ENCODE measurements at regions not wholly inside any gene's neighbourhood (a gene's known extent, or its start where the extent isn't known, plus 50 kb on each side); places are given as distances from the start of the nearest gene placed in this dataset.
"Not testable (repeated sequence)": the region's sequence is repeated elsewhere in the genome, so short reads cannot be mapped to it uniquely, and the experiment has no call there.

DNA sequence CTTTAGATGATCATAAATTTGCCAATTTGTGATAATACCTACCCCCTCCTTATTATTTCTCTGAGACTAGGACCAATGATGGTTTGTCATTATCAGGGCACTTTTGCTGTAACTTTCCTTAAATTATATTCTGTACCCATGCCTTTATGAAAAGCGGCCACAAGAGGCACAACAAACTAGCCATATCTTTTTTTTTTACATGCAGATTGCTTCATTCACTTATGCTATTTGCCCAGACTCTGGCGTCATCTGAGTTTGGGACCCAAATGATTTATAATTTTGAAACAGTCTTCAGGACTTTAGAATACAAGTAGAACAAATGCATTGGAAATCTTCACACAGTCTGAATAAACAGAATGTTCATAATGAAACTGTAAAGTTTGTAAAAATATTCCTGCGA is 408.1 kb downstream of the MAT2B start:
- Histone ChIP-seq H3K4me3 (ENCODE audit: low read length) (no peak overlapping the region), H3K27me3 (ENCODE audit: control insufficient read depth in 2 of 2, insufficient read depth in 2 of 2, low read length in 2 of 2) (no peaks in the 10 kb centered on the region), H3K4me1 (ENCODE audit: control insufficient read depth in 2 of 2, insufficient read depth in 2 of 2, low read length in 2 of 2) (no peaks in the 10 kb centered on the region), H3K27ac (ENCODE audit: low read depth, low read length) (no peak overlapping the region), H3K9me3 (ENCODE audit: control insufficient read depth in 2 of 3, low read length in 3 of 3) (no peaks in the 10 kb centered on the region), H3K36me3 (ENCODE audit: control insufficient read depth in 2 of 3, insufficient read depth in 3 of 3, low read length in 3 of 3) (no peaks in the 10 kb centered on the region)
- no peak for ATAC-seq
- no peak overlapping the region for H3K4me3 Mint-ChIP-seq
- POLR2A ChIA-PET, result no interaction called here
- no peak overlapping the region for H3K27ac Mint-ChIP-seq
- peaks cover 0 to 8% (median 0%) of the 10 kb centered on the region in 5 donors for H3K36me3 Mint-ChIP-seq
- CTCF ChIA-PET, result no interaction called here
- DNase-seq, result no peak
- H3K27me3 Mint-ChIP-seq, result peaks cover 0 to 4% (median 0%) of the 10 kb centered on the region in 5 donors
- intact Hi-C loops (cut with micrococcal nuclease), result no loop called here
- H3K4me1 Mint-ChIP-seq, result peaks cover 0 to 13% (median 4%) of the 10 kb centered on the region in 7 donors
- peaks cover 0 to 14% (median 5%) of the 10 kb centered on the region in 11 donors for H3K9me3 Mint-ChIP-seq

DNA sequence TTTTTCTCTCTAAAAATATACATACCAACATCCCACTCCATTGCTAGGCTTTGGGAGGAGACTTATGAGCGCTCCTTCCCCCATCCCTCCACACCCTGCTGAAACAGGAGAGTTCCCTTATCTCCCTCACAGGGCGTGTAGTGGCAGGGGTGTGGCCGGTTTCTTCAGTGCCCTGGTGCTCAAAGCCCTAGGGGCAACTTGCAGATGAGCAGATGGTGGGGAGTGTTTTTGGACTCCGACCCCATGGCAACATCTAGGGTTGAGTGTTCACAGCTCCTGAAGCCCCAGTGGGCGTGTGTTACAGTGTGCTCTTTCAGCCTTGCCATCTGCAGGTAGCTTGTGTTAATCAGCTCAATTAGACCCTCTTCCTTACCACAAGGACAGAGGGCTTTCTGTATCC is 409.5 kb downstream of the MAT2B start:
- Histone ChIP-seq H3K36me3 (ENCODE audit: control insufficient read depth in 2 of 3, insufficient read depth in 3 of 3, low read length in 3 of 3) (no peaks in the 10 kb centered on the region), H3K4me3 (ENCODE audit: low read length) (no peak overlapping the region), H3K4me1 (ENCODE audit: control insufficient read depth in 2 of 2, insufficient read depth in 2 of 2, low read length in 2 of 2) (no peaks in the 10 kb centered on the region), H3K27ac (ENCODE audit: low read depth, low read length) (no peak overlapping the region), H3K9me3 (ENCODE audit: control insufficient read depth in 2 of 3, low read length in 3 of 3) (no peaks in the 10 kb centered on the region), H3K27me3 (ENCODE audit: control insufficient read depth in 2 of 2, insufficient read depth in 2 of 2, low read length in 2 of 2) (no peaks in the 10 kb centered on the region)
- Mint-ChIP-seq H3K36me3 (peaks cover 0 to 8% (median 0%) of the 10 kb centered on the region in 5 donors), H3K27me3 (peaks cover 0 to 4% (median 0%) of the 10 kb centered on the region in 5 donors), H3K4me3 (no peak overlapping the region), H3K9me3 (peaks cover 0 to 16% (median 8%) of the 10 kb centered on the region in 11 donors), H3K27ac (no peak overlapping the region), H3K4me1 (peaks cover 0 to 13% (median 4%) of the 10 kb centered on the region in 7 donors)
- DNase-seq (no peak), ATAC-seq (peak; percentile 51)
- intact Hi-C loops (cut with micrococcal nuclease), result no loop called here
- ChIA-PET POLR2A (no interaction called here), CTCF (no interaction called here)

DNA sequence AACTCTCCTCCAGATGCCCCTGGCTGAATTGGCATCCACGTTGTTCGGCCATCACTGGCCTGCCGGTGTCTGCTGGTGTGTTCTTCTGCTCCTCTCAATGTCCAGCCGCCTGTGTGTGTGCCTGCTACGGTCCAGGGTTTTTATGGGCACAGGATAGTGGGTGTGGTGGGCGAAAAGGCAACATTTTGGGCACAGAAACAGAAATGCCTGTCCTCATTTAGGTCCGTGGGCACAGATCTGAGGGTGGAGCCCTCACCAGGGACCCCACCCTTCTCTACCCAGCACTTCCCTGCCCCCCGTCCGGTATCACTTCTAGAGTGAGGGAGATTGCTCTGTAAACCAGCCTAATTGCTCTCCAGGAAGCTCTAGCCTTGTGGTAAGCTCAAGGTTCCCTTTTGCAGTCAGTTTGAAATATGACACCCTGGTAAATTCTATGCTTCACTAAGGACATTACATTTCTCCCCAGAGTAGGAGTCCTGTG is 410.1 kb downstream of the MAT2B start:
- H3K27ac Mint-ChIP-seq, result no peak overlapping the region
- peaks cover 0 to 8% (median 0%) of the 10 kb centered on the region in 5 donors for H3K36me3 Mint-ChIP-seq
- H3K9me3 Mint-ChIP-seq, result peaks cover 0 to 16% (median 8%) of the 10 kb centered on the region in 11 donors
- H3K4me3 Mint-ChIP-seq, result no peak overlapping the region
- Histone ChIP-seq H3K27ac (ENCODE audit: low read depth, low read length) (no peak overlapping the region), H3K36me3 (ENCODE audit: control insufficient read depth in 2 of 3, insufficient read depth in 3 of 3, low read length in 3 of 3) (no peaks in the 10 kb centered on the region), H3K27me3 (ENCODE audit: control insufficient read depth in 2 of 2, insufficient read depth in 2 of 2, low read length in 2 of 2) (no peaks in the 10 kb centered on the region), H3K9me3 (ENCODE audit: control insufficient read depth in 2 of 3, low read length in 3 of 3) (no peaks in the 10 kb centered on the region), H3K4me1 (ENCODE audit: control insufficient read depth in 2 of 2, insufficient read depth in 2 of 2, low read length in 2 of 2) (no peaks in the 10 kb centered on the region), H3K4me3 (ENCODE audit: low read length) (no peak overlapping the region)
- intact Hi-C loops (cut with micrococcal nuclease), result no loop called here
- DNase-seq (no peak), ATAC-seq (peak; percentile 72)
- peaks cover 0 to 13% (median 4%) of the 10 kb centered on the region in 7 donors for H3K4me1 Mint-ChIP-seq
- H3K27me3 Mint-ChIP-seq, result peaks cover 0 to 4% (median 0%) of the 10 kb centered on the region in 5 donors
- POLR2A ChIA-PET, result no interaction called here
- CTCF ChIA-PET, result no interaction called here

DNA sequence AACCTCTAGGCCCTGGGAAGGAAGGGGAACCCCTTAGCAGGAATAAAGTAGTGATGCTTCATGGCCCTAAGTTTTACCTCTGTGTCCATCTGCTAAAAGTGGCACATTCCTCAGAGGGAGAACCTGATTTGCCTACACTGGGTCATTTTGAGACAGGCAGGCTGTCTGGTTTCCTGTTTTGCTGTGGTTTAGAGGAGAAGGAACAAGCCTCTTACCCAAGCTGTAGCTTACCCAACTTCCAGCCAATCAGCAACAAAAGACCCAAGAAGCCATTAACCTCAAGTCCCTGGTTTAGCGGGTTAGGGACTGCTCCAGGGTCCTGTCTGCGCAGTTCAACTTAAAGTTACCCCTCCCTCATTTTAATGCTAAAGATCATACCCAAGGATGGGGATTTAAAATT is 411.0 kb downstream of the MAT2B start:
- H3K36me3 Mint-ChIP-seq, result peaks cover 0 to 8% (median 0%) of the 10 kb centered on the region in 5 donors
- ChIA-PET CTCF (no interaction called here), POLR2A (no interaction called here)
- intact Hi-C loops (cut with micrococcal nuclease), result no loop called here
- no peaks in the 10 kb centered on the region for H3K27me3 ChIP-seq (ENCODE audit: control insufficient read depth in 2 of 2, insufficient read depth in 2 of 2, low read length in 2 of 2)
- peak overlapping the region in 1 of 9 donors; percentile 41 for H3K27ac Mint-ChIP-seq
- peaks cover 0 to 13% (median 4%) of the 10 kb centered on the region in 7 donors for H3K4me1 Mint-ChIP-seq
- peak overlapping the region in 1 of 10 donors; percentile 10 for H3K4me3 Mint-ChIP-seq
- no peaks in the 10 kb centered on the region for H3K4me1 ChIP-seq (ENCODE audit: control insufficient read depth in 2 of 2, insufficient read depth in 2 of 2, low read length in 2 of 2)
- no peaks in the 10 kb centered on the region for H3K36me3 ChIP-seq (ENCODE audit: control insufficient read depth in 2 of 3, insufficient read depth in 3 of 3, low read length in 3 of 3)
- peak; percentile 75 for ATAC-seq
- peaks cover 0 to 4% (median 0%) of the 10 kb centered on the region in 5 donors for H3K27me3 Mint-ChIP-seq
- peaks cover 0 to 16% (median 9%) of the 10 kb centered on the region in 11 donors for H3K9me3 Mint-ChIP-seq
- DNase-seq, result no peak
- H3K4me3 ChIP-seq (ENCODE audit: low read length), result no peak overlapping the region
- H3K27ac ChIP-seq (ENCODE audit: low read depth, low read length), result no peak overlapping the region
- H3K9me3 ChIP-seq (ENCODE audit: control insufficient read depth in 2 of 3, low read length in 3 of 3), result no peaks in the 10 kb centered on the region

DNA sequence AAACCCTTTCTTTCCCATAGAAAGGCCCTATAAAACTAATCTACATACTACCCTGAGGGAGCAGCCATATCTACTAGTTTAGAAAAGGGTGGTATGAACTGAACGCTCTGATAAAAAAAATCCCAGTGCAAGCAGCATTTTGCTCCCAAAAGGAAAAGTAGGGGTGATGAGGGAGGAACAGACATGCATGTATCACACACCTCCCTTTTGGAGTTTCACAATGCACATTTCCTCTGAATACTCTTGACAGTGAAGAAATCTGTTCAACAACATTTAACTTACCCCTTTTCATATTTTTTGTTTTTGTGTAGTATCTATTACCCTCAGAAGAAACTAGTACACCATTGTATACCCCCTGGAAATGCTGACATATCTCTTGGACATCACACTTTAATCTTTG is 411.4 kb downstream of the MAT2B start:
- DNase-seq, result no peak
- H3K27ac Mint-ChIP-seq, result no peak overlapping the region
- Histone ChIP-seq H3K27ac (ENCODE audit: low read depth, low read length) (no peak overlapping the region), H3K4me3 (ENCODE audit: low read length) (no peak overlapping the region), H3K27me3 (ENCODE audit: control insufficient read depth in 2 of 2, insufficient read depth in 2 of 2, low read length in 2 of 2) (no peaks in the 10 kb centered on the region), H3K9me3 (ENCODE audit: control insufficient read depth in 2 of 3, low read length in 3 of 3) (no peaks in the 10 kb centered on the region), H3K4me1 (ENCODE audit: control insufficient read depth in 2 of 2, insufficient read depth in 2 of 2, low read length in 2 of 2) (no peaks in the 10 kb centered on the region), H3K36me3 (ENCODE audit: control insufficient read depth in 2 of 3, insufficient read depth in 3 of 3, low read length in 3 of 3) (no peaks in the 10 kb centered on the region)
- POLR2A ChIA-PET, result no interaction called here
- H3K9me3 Mint-ChIP-seq, result peaks cover 0 to 17% (median 9%) of the 10 kb centered on the region in 11 donors
- CTCF ChIA-PET, result no interaction called here
- peaks cover 0 to 8% (median 0%) of the 10 kb centered on the region in 5 donors for H3K36me3 Mint-ChIP-seq
- peaks cover 0 to 13% (median 4%) of the 10 kb centered on the region in 7 donors for H3K4me1 Mint-ChIP-seq
- intact Hi-C loops (cut with micrococcal nuclease), result no loop called here
- H3K27me3 Mint-ChIP-seq, result peaks cover 0 to 4% (median 0%) of the 10 kb centered on the region in 5 donors
- H3K4me3 Mint-ChIP-seq, result no peak overlapping the region
- peak; percentile 35 for ATAC-seq

DNA sequence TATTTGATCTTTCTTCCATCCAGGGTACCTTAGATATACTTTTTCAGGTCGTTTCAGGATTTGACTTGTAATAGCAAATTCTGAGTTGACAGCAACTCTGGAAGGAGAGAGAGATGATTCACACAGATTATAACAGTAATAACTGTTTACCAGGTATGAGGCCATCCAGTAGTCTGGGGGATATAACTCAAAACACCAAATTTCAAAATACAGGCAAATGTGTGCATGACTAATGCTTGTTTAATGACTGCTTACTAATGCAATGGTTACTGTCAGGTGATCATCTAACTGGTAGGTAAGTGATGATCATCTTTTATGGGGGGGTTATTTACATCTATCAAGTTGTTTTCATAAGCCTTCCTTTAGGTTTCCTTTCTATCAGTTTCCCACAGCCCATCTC is 412.3 kb downstream of the MAT2B start:
- DNase-seq, result no peak
- Mint-ChIP-seq H3K4me3 (no peak overlapping the region), H3K9me3 (peaks cover 0 to 17% (median 9%) of the 10 kb centered on the region in 11 donors), H3K27ac (peak overlapping the region in 1 of 9 donors; percentile 34), H3K36me3 (peaks cover 0 to 8% (median 0%) of the 10 kb centered on the region in 5 donors), H3K27me3 (peaks cover 0 to 4% (median 0%) of the 10 kb centered on the region in 5 donors), H3K4me1 (peaks cover 0 to 13% (median 4%) of the 10 kb centered on the region in 7 donors)
- H3K36me3 ChIP-seq (ENCODE audit: control insufficient read depth in 2 of 3, insufficient read depth in 3 of 3, low read length in 3 of 3), result no peaks in the 10 kb centered on the region
- no peak overlapping the region for H3K27ac ChIP-seq (ENCODE audit: low read depth, low read length)
- POLR2A ChIA-PET, result no interaction called here
- no peak overlapping the region for H3K4me3 ChIP-seq (ENCODE audit: low read length)
- intact Hi-C loops (cut with micrococcal nuclease), result no loop called here
- no peaks in the 10 kb centered on the region for H3K4me1 ChIP-seq (ENCODE audit: control insufficient read depth in 2 of 2, insufficient read depth in 2 of 2, low read length in 2 of 2)
- CTCF ChIA-PET, result no interaction called here
- no peaks in the 10 kb centered on the region for H3K27me3 ChIP-seq (ENCODE audit: control insufficient read depth in 2 of 2, insufficient read depth in 2 of 2, low read length in 2 of 2)
- no peak for ATAC-seq
- no peaks in the 10 kb centered on the region for H3K9me3 ChIP-seq (ENCODE audit: control insufficient read depth in 2 of 3, low read length in 3 of 3)

DNA sequence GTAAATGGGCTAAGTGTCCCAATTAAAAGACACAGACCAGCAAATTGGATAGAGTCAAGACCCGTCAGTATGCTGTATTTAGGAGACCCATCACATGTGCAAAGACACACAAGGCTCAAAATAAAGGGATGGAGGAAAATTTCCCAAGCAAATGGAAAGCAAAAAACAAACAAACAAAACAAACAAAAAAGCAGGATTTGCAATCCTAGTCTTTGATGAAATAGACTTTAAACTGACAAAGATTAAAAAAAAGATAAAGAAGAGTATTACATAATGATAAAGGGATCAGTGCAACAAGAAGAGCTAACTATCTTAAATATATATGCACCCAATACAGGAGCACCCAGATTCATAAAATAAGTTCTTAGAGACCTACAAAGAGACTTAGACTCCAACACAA is 429.6 kb downstream of the MAT2B start:
- POLR2A ChIA-PET; H3K4me1 Mint-ChIP-seq; ATAC-seq; H3K4me3 ChIP-seq (ENCODE audit: low read length); H3K36me3 Mint-ChIP-seq; H3K27me3 ChIP-seq (ENCODE audit: control insufficient read depth in 2 of 2, insufficient read depth in 2 of 2, low read length in 2 of 2); CTCF ChIA-PET; H3K36me3 ChIP-seq (ENCODE audit: control insufficient read depth in 2 of 3, insufficient read depth in 3 of 3, low read length in 3 of 3); H3K9me3 ChIP-seq (ENCODE audit: control insufficient read depth in 2 of 3, low read length in 3 of 3); H3K27me3 Mint-ChIP-seq; H3K27ac Mint-ChIP-seq; H3K4me3 Mint-ChIP-seq; DNase-seq; intact Hi-C loops (cut with micrococcal nuclease); H3K27ac ChIP-seq (ENCODE audit: low read depth, low read length); H3K4me1 ChIP-seq (ENCODE audit: control insufficient read depth in 2 of 2, insufficient read depth in 2 of 2, low read length in 2 of 2): not testable (repeated sequence)
- H3K9me3 Mint-ChIP-seq, result peaks cover 0 to 21% (median 5%) of the 10 kb centered on the region in 11 donors

Measured in naive thymus-derived CD4-positive, alpha-beta T cell (primary cell).